Osteocyte (in vitro differentiated cells): ENCODE measurements at regions not wholly inside any gene's neighbourhood (a gene's known extent, or its start where the extent isn't known, plus 50 kb on each side); places are given as distances from the start of the nearest gene placed in this dataset.

Experiments
- DNase-seq: peaks from one replicate; pipeline ENCODE4 v3.0.0; 2021; ENCODE audit warnings: mixed read lengths; ENCODE audit not compliant: unreplicated experiment; ENCODE audit errors: extremely low spot score
- H3K27ac Mint-ChIP-seq: one replicate; pipeline ENCODE4 v1.8.0; 2021; ENCODE audit warnings: mild to moderate bottlenecking, mixed read lengths; ENCODE audit not compliant: unreplicated experiment
- H3K27me3 Mint-ChIP-seq: one replicate; pipeline ENCODE4 v1.8.0; 2021; ENCODE audit warnings: mixed read lengths; ENCODE audit not compliant: unreplicated experiment
- H3K36me3 Mint-ChIP-seq: one replicate; pipeline ENCODE4 v1.8.0; 2021; ENCODE audit warnings: mixed read lengths; ENCODE audit not compliant: unreplicated experiment
- H3K4me1 Mint-ChIP-seq: one replicate; pipeline ENCODE4 v1.8.0; 2021; ENCODE audit warnings: mixed read lengths; ENCODE audit not compliant: unreplicated experiment
- H3K4me3 Mint-ChIP-seq: one replicate; pipeline ENCODE4 v1.8.0; 2021; ENCODE audit warnings: mild to moderate bottlenecking, moderate library complexity, mixed read lengths; ENCODE audit not compliant: unreplicated experiment
- H3K9me3 Mint-ChIP-seq: one replicate; pipeline ENCODE4 v1.8.0; 2021; ENCODE audit warnings: mixed read lengths; ENCODE audit not compliant: unreplicated experiment
- TF ChIP-seq, protein P1 (sequence below): fragments of 200-600 bp; sonication (generic); IDR thresholded peaks from 2 replicates; pipeline ENCODE4 v1.5.0; 2021; ENCODE audit warnings: antibody characterized with exemption, mild to moderate bottlenecking, moderate library complexity

DNA sequence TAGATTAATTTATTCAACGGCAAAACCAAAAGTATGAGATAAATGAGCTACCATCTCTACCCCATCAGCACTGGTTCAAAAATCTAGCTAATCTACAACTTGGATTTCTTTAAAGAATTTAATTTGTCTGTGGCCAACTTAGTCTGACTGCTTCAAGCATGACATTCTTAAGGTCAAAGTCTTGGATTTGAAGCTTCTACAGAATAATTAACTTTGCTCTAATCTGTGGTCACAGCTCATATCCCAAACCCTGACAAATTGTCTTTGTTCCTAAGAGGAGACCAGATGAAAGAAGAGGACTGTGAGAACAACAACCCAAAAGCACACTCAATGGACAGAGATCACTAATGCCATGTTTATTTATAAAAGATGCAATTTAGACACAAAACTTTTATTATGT, 166.9 kb upstream of the EPHA7 start:
- TF ChIP-seq, protein P1, sequence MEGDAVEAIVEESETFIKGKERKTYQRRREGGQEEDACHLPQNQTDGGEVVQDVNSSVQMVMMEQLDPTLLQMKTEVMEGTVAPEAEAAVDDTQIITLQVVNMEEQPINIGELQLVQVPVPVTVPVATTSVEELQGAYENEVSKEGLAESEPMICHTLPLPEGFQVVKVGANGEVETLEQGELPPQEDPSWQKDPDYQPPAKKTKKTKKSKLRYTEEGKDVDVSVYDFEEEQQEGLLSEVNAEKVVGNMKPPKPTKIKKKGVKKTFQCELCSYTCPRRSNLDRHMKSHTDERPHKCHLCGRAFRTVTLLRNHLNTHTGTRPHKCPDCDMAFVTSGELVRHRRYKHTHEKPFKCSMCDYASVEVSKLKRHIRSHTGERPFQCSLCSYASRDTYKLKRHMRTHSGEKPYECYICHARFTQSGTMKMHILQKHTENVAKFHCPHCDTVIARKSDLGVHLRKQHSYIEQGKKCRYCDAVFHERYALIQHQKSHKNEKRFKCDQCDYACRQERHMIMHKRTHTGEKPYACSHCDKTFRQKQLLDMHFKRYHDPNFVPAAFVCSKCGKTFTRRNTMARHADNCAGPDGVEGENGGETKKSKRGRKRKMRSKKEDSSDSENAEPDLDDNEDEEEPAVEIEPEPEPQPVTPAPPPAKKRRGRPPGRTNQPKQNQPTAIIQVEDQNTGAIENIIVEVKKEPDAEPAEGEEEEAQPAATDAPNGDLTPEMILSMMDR = no peak
- no peak for DNase-seq
- Mint-ChIP-seq H3K9me3 (no peaks in the 10 kb centered on the region), H3K4me3 (no peak overlapping the region), H3K27me3 (no peaks in the 10 kb centered on the region), H3K4me1 (peaks cover 2% of the 10 kb centered on the region), H3K27ac (no peak overlapping the region), H3K36me3 (no peaks in the 10 kb centered on the region)

DNA sequence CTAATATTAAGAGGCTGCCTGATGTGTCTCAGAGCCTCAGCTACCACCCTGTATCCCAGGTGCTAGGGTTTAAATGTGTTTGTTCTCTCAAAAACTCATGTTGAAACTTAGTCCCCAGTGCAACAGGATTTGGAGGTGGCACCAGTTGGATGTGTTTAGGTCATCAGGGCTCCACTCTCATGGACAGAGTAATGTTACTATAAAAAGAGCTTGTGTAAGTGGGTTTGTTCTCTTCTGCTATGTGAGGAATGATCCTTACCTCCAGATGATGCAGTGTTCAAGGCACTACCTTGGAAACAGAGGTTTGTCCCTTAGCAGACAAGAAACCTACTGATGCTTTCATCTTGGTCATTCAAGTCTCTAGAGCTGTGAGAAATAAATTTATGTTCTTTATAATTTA, 164.9 kb upstream of the EPHA7 start:
- Mint-ChIP-seq H3K27ac (no peak overlapping the region), H3K4me1 (peaks cover 4% of the 10 kb centered on the region), H3K27me3 (no peaks in the 10 kb centered on the region), H3K4me3 (no peak overlapping the region), H3K9me3 (no peaks in the 10 kb centered on the region), H3K36me3 (no peaks in the 10 kb centered on the region)
- TF ChIP-seq, protein P1 = no peak
- DNase-seq = no peak

DNA sequence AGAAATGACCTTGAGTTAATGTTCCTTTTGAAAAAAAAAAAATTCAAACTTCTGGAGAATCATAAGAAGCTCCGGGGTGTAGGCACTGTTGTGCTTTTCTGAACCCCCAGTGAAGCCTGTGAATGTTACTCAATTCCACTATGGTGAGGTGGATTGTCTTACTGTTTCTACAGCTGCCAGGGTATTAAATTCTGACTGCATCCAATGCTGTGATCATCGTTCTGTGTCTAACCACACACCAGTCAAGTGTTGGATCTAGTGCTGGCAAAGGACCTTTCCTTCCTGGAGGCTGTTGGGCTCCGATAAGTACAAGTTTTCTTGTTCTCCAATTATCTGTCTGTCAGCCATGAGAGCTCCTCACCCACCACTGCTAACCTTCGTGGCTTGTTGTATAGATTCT, 162.0 kb upstream of the EPHA7 start:
- no peak overlapping the region for H3K27ac Mint-ChIP-seq
- no peaks in the 10 kb centered on the region for H3K36me3 Mint-ChIP-seq
- H3K4me3 Mint-ChIP-seq = no peak overlapping the region
- no peaks in the 10 kb centered on the region for H3K9me3 Mint-ChIP-seq
- DNase-seq = no peak
- TF ChIP-seq, protein P1 = no peak
- no peaks in the 10 kb centered on the region for H3K27me3 Mint-ChIP-seq
- H3K4me1 Mint-ChIP-seq = peaks cover 4% of the 10 kb centered on the region

DNA sequence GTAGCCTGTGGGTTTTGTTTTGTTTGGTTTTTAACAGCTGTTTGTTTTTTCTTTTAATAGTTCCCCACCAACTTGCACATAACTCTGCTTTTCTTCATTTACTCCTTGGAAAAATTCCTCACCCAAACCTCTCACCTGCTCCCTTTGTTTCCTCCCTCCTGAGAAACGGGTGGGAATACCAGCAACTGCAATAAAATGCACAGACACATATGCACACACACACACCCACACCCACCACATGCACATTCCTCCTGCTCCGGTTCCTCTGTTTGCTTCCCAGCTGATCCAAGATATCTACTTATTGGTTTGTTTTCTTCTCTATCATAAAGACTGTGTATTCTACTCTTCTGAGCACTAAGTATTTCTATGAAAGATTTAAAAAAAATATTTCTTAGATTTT, 161.1 kb upstream of the EPHA7 start:
- Mint-ChIP-seq H3K4me1 (peaks cover 12% of the 10 kb centered on the region), H3K27ac (no peak overlapping the region), H3K36me3 (no peaks in the 10 kb centered on the region), H3K4me3 (no peak overlapping the region), H3K9me3 (no peaks in the 10 kb centered on the region), H3K27me3 (no peaks in the 10 kb centered on the region)
- TF ChIP-seq, protein P1 = no peak
- DNase-seq = no peak

DNA sequence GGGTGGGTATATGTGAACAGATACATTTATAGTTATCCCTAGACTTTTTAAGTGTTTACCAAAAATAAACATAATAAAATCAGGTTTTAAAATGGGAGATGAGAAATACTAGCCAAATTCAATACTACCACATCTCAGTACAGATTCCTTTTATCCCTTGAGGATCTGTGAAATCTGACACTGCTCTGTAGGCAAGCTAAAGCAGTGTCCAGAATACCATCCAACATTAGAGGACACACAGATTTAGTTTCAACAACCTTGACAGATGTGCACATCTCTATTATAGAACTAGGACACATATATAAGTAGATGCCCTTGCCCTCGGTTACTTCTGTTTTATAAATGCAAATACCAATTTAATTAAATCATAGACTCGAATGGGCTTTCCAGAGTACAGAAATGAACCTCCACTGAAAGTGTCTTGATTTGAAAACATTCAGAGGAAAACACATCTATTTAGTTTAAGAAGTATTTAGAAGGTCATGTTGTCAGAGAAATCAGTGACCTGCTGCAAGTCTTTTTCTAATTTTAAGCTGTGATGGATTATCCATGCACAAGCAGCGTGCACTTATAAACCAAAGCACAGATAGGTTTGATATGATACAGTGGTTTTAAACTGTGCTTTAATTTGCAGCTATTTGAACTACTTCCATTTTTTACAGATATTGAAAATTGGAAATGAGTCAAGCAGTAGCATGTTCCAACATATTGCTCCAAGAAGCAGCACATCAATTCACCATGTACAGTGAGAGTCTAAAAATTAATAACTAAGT, 156.3 kb upstream of the EPHA7 start:
- TF ChIP-seq, protein P1 = no peak
- no peaks in the 10 kb centered on the region for H3K9me3 Mint-ChIP-seq
- H3K4me3 Mint-ChIP-seq = no peak overlapping the region
- peaks cover 20% of the 10 kb centered on the region for H3K4me1 Mint-ChIP-seq
- H3K36me3 Mint-ChIP-seq = no peaks in the 10 kb centered on the region
- no peak for DNase-seq
- H3K27ac Mint-ChIP-seq = no peak overlapping the region
- no peaks in the 10 kb centered on the region for H3K27me3 Mint-ChIP-seq
